SU-DHL-6 (cell line): ENCODE measurements at regions not wholly inside any gene's neighbourhood (a gene's known extent, or its start where the extent isn't known, plus 50 kb on each side); places are given as distances from the start of the nearest gene placed in this dataset.
"Not testable (repeated sequence)": the region's sequence is repeated elsewhere in the genome, so short reads cannot be mapped to it uniquely, and the experiment has no call there.

Experiments
- H2AFZ ChIP-seq: fragments of 200-600 bp; sonication (generic); 2 replicates; pipeline ENCODE4 v1.6.1; 2014; ENCODE audit warnings: low read depth, mild to moderate bottlenecking, moderate library complexity, mixed read lengths, antibody characterized with exemption, low read length; ENCODE audit not compliant: severe bottlenecking
- H3F3A ChIP-seq: fragments of 200-600 bp; shearing (Covaris generic); 2 replicates; pipeline ENCODE4 v1.6.0; 2016; ENCODE audit warnings: antibody characterized with exemption, mild to moderate bottlenecking; ENCODE audit not compliant: insufficient read depth
- H3K27ac ChIP-seq: fragments of 200-600 bp; sonication (generic); 2 replicates; pipeline ENCODE4 v1.5.1; 2016; ENCODE audit warnings: low read depth, mild to moderate bottlenecking, low read length, moderate library complexity, mixed read lengths
- H3K27me3 ChIP-seq: fragments of 200-600 bp; sonication (generic), shearing (Covaris generic); 2 replicates; pipeline ENCODE4 v1.6.0; 2014; ENCODE audit warnings: mild to moderate bottlenecking, low read length
- H3K36me3 ChIP-seq: fragments of 200-600 bp; sonication (generic); 2 replicates; pipeline ENCODE4 v1.6.1; 2014; ENCODE audit warnings: mild to moderate bottlenecking, low read length, mixed read lengths
- H3K4me2 ChIP-seq: fragments of 300-600, 200-600 bp; shearing (Covaris generic), sonication (generic); 2 replicates; pipeline ENCODE4 v1.6.0; 2014; ENCODE audit warnings: low read length, low read depth, mild to moderate bottlenecking; ENCODE audit not compliant: poor library complexity, severe bottlenecking
- H3K4me3 ChIP-seq: fragments of 200-600 bp; sonication (generic); 2 replicates; pipeline ENCODE4 v1.5.1; 2014; ENCODE audit warnings: antibody characterized with exemption, low read length, mild to moderate bottlenecking, mixed read lengths; ENCODE audit not compliant: insufficient read depth, poor library complexity, severe bottlenecking
- H3K79me2 ChIP-seq: fragments of 200-600 bp; sonication (generic); 2 replicates; pipeline ENCODE4 v1.6.1; 2014; ENCODE audit warnings: mild to moderate bottlenecking, low read length, moderate library complexity; ENCODE audit not compliant: insufficient read depth
- H3K9ac ChIP-seq: fragments of 200-600 bp; sonication (generic); 2 replicates; pipeline ENCODE4 v1.7.0; 2014; ENCODE audit warnings: mild to moderate bottlenecking, low read length
- H3K9me2 ChIP-seq: fragments of 200-600 bp; sonication (generic); replicated peaks from 2 replicates; pipeline ENCODE4 v1.6.1; 2014; ENCODE audit warnings: low read length; ENCODE audit not compliant: insufficient read depth
- H3K9me3 ChIP-seq: fragments of 200-600 bp; sonication (generic); 2 replicates; pipeline ENCODE4 v1.6.1; 2014; ENCODE audit warnings: low read length, mixed read lengths; ENCODE audit not compliant: insufficient read depth
- H4K20me1 ChIP-seq: fragments of 200-600 bp; sonication (generic); 2 replicates; pipeline ENCODE4 v1.6.1; 2014; ENCODE audit warnings: low read depth, mild to moderate bottlenecking, antibody characterized with exemption, low read length, moderate library complexity, mixed read lengths
- EZH2phosphoT487 ChIP-seq: fragments of 200-600 bp; sonication (generic), shearing (Covaris generic); conservative IDR thresholded peaks from 2 replicates; pipeline ENCODE4 v1.6.1; 2018; ENCODE audit warnings: mild to moderate bottlenecking, antibody characterized with exemption, low read length, moderate library complexity, mixed read lengths
- TF ChIP-seq, protein P1 (sequence below): fragments of 200-600 bp; sonication (generic); IDR thresholded peaks from one replicate; pipeline ENCODE4 v1.5.1; 2017; ENCODE audit warnings: antibody characterized with exemption, mild to moderate bottlenecking, low read length, moderate library complexity; ENCODE audit not compliant: insufficient read depth, poor library complexity, severe bottlenecking

- Histone ChIP-seq H3K79me2 (no peaks in the 10 kb centered on the region), H3F3A (no peaks in the 10 kb centered on the region), H3K4me2 (no peak overlapping the region), H3K9me3 (no peaks in the 10 kb centered on the region), H3K4me3 (no peak overlapping the region), H3K36me3 (no peaks in the 10 kb centered on the region), H3K9ac (no peak overlapping the region), H3K9me2 (no peaks in the 10 kb centered on the region), H4K20me1 (no peaks in the 10 kb centered on the region), H3K27ac (no peak overlapping the region), H3K27me3 (no peaks in the 10 kb centered on the region), H2AFZ (no peak overlapping the region)
- TF ChIP-seq EZH2phosphoT487 = no peak
- TF ChIP-seq, protein P1, sequence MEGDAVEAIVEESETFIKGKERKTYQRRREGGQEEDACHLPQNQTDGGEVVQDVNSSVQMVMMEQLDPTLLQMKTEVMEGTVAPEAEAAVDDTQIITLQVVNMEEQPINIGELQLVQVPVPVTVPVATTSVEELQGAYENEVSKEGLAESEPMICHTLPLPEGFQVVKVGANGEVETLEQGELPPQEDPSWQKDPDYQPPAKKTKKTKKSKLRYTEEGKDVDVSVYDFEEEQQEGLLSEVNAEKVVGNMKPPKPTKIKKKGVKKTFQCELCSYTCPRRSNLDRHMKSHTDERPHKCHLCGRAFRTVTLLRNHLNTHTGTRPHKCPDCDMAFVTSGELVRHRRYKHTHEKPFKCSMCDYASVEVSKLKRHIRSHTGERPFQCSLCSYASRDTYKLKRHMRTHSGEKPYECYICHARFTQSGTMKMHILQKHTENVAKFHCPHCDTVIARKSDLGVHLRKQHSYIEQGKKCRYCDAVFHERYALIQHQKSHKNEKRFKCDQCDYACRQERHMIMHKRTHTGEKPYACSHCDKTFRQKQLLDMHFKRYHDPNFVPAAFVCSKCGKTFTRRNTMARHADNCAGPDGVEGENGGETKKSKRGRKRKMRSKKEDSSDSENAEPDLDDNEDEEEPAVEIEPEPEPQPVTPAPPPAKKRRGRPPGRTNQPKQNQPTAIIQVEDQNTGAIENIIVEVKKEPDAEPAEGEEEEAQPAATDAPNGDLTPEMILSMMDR = no peak
These were observed 76.0 kb upstream of the PICALM start for GRCh38 chr11:86144846-86145245.

DNA sequence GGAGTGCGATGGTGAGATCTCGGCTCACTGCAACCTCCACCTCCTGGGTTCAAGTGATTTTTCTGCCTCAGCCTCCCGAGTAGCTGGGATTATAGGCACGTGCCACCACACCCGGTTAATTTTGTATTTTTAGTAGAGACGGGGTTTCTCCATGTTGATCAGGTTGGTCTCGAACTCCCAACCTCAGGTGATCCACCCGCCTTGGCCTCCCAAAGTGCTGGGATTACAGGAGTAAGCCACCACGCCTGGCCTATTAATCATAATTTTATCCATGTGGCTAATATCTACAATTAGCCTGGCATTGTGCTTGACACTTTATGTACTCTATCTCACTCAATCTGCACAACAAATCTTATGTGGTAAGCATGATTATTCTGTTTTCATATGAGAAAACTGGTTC is 75.2 kb upstream of the PICALM start:
- not testable (repeated sequence) for H3K36me3 ChIP-seq, H3K9ac ChIP-seq, H2AFZ ChIP-seq

DNA sequence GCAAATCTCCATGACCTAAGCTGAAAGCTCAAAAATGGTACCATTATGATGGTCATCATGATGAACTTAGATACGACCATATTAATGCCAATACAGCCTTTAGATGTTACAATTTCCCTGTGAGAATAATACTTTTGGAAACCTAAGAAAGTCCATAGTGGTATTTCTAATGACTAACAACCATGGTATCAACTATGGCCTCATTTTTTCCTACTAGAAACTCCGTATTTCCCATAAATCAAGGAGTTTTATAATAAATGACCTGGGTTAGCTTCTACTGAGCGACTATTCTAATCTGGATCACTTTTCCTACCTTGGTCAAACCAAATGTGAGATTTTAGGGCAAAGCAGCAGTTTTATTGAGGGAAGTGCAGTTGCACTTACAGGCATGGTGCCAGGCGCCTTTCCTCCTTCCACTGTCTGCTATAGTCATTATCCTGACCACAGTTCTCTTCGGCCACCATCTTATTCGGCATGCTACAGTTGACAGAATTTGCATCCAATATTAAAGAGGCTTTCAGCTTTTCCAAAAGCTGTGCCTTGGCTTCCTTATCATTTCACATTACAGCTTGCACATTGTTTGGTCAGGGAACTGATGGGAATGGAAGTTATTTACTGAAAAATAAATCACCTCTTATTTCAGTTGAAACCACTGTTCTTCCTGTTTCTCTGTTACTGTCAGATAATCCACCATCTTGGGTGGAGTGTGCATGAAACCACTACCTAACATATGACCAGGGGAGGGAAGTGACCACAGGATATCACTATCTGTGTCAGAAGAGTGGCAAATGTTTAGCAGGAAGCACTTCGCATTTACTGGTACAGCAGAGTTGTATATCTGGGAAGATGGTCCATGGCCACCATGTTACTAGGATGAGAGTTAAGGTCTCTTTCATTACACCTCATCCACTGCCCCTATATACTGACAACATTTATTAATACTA is 74.5 kb upstream of the PICALM start:
- H3K9me2 ChIP-seq = no peaks in the 10 kb centered on the region
- no peak overlapping the region for H3K9ac ChIP-seq
- no peak overlapping the region for H2AFZ ChIP-seq
- no peaks in the 10 kb centered on the region for H3F3A ChIP-seq
- TF ChIP-seq, protein P1 = no peak
- no peak for TF ChIP-seq EZH2phosphoT487
- no peaks in the 10 kb centered on the region for H3K27me3 ChIP-seq
- H3K36me3 ChIP-seq = no peaks in the 10 kb centered on the region
- no peak overlapping the region for H3K27ac ChIP-seq
- H3K79me2 ChIP-seq = no peaks in the 10 kb centered on the region
- H4K20me1 ChIP-seq = no peaks in the 10 kb centered on the region
- H3K4me3 ChIP-seq = no peak overlapping the region
- H3K9me3 ChIP-seq = no peaks in the 10 kb centered on the region
- H3K4me2 ChIP-seq = no peak overlapping the region

More for the DNA sequence above, 75.2 kb upstream of the PICALM start:
- not testable (repeated sequence) for H3K9me3 ChIP-seq, H4K20me1 ChIP-seq, H3K27ac ChIP-seq, H3K27me3 ChIP-seq, H3K4me3 ChIP-seq, H3K79me2 ChIP-seq, H3K4me2 ChIP-seq, H3F3A ChIP-seq, H3K9me2 ChIP-seq

- H3K79me2 ChIP-seq = no peaks in the 10 kb centered on the region
- H4K20me1 ChIP-seq = no peaks in the 10 kb centered on the region
- no peaks in the 10 kb centered on the region for H3F3A ChIP-seq
- H3K27ac ChIP-seq = no peak overlapping the region
- no peaks in the 10 kb centered on the region for H3K9me2 ChIP-seq
- no peak overlapping the region for H3K9ac ChIP-seq
- no peak overlapping the region for H2AFZ ChIP-seq
- no peaks in the 10 kb centered on the region for H3K36me3 ChIP-seq
- TF ChIP-seq EZH2phosphoT487 = no peak
- TF ChIP-seq, protein P1 = no peak
- no peaks in the 10 kb centered on the region for H3K9me3 ChIP-seq
- no peaks in the 10 kb centered on the region for H3K27me3 ChIP-seq
- H3K4me2 ChIP-seq = no peak overlapping the region
- H3K4me3 ChIP-seq = no peak overlapping the region
These were observed 73.3 kb upstream of the PICALM start for GRCh38 chr11:86142170-86142569.
